Pancreas (tissue), 10 donors: ENCODE measurements at regions not wholly inside any gene's neighbourhood (a gene's known extent, or its start where the extent isn't known, plus 50 kb on each side); places are given as distances from the start of the nearest gene placed in this dataset.

Experiments
- ATAC-seq, 4 donors: fragments of 200-7000 bp; cut with Tn5 transposase; one replicate each; pipeline versions ENCODE4 v1.8.0 to v1.9.1; 2020; ENCODE audit warnings: mild to moderate bottlenecking in 4 of 4, moderate library complexity in 4 of 4
- DNase-seq, 6 donors: peaks; one replicate each; pipeline ENCODE4 v3.0.0-alpha.2; 2020
- FAIRE-seq: peaks from 2 replicates; lab custom pipeline; 2012; peaks lifted over from hg19 to GRCh38; lab: Jason Lieb, UNC
- H3K27ac ChIP-seq, 4 donors: fragments of 200-600 bp; sonication (generic); 1 replicate in 3 of 4; 2 replicates in 1 of 4; pipeline versions ENCODE4 v1.5.0 to v1.8.0; 2020
- H3K27me3 ChIP-seq, 4 donors: fragments of 200-600 bp; one replicate each; pipeline ENCODE4 v1.8.0; 2021
- H3K36me3 ChIP-seq, 3 donors: fragments of 200-600 bp; sonication (generic) in 1 of 3; one replicate each; pipeline versions ENCODE4 v1.5.0 to v1.8.0; 2020 to 2021
- H3K4me1 ChIP-seq, 3 donors: fragments of 200-600 bp; one replicate each; pipeline ENCODE4 v1.8.0; 2021
- H3K4me3 ChIP-seq, 4 donors: fragments of 200-600 bp; sonication (generic) in 2 of 4; one replicate each; pipeline versions ENCODE4 v1.5.0 to v1.8.0; 2020 to 2021
- H3K9me3 ChIP-seq, 4 donors: fragments of 200-600 bp; one replicate each; pipeline ENCODE4 v1.8.0; 2021
- CTCF ChIP-seq, 4 donors: fragments of 200-600 bp; sonication (generic) in 3 of 4; IDR thresholded peaks; one replicate each; pipeline versions ENCODE4 v1.5.0 to v1.8.0; 2021; ENCODE audit warnings: antibody characterized with exemption in 4 of 4
- WGBS, 2 donors: extraction: QIAGEN DNeasy Blood & Tissue Kit; methylation state at CpG; one replicate each; pipeline ENCODE4 v1.1.7; 2013; 5-methylcytosine and 5-hydroxymethylcytosine counted together
- intact Hi-C, 3 donors: fragments of 100-400 bp; cut with DNase I; formaldehyde crosslinking; loops; one replicate each; pipeline versions ENCODE4 v1.11.1 to v1.14.2; 2022
- donor health status: healthy with polysubstance abuse.
- donor health status: DM: no; HTN: no; CAD: no; lungs with moderate emphysema.
- donor health status: DM: no; HTN: no; CAD: no.
- donor health status: control.
- donor health status: control.
- donor health status: Bipolar disorder and iron deficiency.
- donor health status: DM: yes; HTN: yes; CAD: no.
- donor health status: DM: no; HTN: no; CAD: no.
- donor health status: DM: no; HTN: no; CAD: no.
- donor health status: DM: yes; HTN: yes; CAD: no.

GRCh38 chr6:147973806-147974205 lies 368.8 kb upstream of the SASH1 start:
- Histone ChIP-seq H3K4me1 (no peaks in the 10 kb centered on the region), H3K4me3 (no peak overlapping the region), H3K27ac (no peak overlapping the region), H3K36me3 (no peaks in the 10 kb centered on the region), H3K9me3 (no peaks in the 10 kb centered on the region), H3K27me3 (no peaks in the 10 kb centered on the region)
- no peak for DNase-seq
- intact Hi-C loops, result no loop called here
- TF ChIP-seq CTCF (IDR thresholded peaks at IDR 0.05), result no peak
- 67 to 78% methylated on average over 5 of the region's 5 CpGs for WGBS, 2 donors
- no peak for ATAC-seq
- FAIRE-seq, result no peak

- Histone ChIP-seq H3K36me3 (no peaks in the 10 kb centered on the region), H3K4me3 (no peak overlapping the region), H3K9me3 (no peaks in the 10 kb centered on the region), H3K27me3 (no peaks in the 10 kb centered on the region), H3K4me1 (no peaks in the 10 kb centered on the region), H3K27ac (no peak overlapping the region)
- ATAC-seq (peak in 1 of 4 donors; percentile 16), DNase-seq (no peak), FAIRE-seq (no peak)
- 55 to 56% methylated on average over 4 of the region's 4 CpGs for WGBS, 2 donors
- no peak for TF ChIP-seq CTCF (IDR thresholded peaks at IDR 0.05)
- intact Hi-C loops, result no loop called here
Measured at GRCh38 chr6:147974376-147974775, 368.3 kb upstream of the SASH1 start.

GRCh38 chr6:147977851-147978465 lies 364.7 kb upstream of the SASH1 start:
- intact Hi-C loops, result no loop called here
- WGBS, 2 donors, result 66 to 71% methylated on average over 5 of the region's 5 CpGs
- DNase-seq (no peak), FAIRE-seq (no peak), ATAC-seq (no peak)
- H3K27ac ChIP-seq, result no peak overlapping the region
- no peaks in the 10 kb centered on the region for H3K27me3 ChIP-seq
- H3K9me3 ChIP-seq, result no peaks in the 10 kb centered on the region
- H3K4me3 ChIP-seq, result no peak overlapping the region
- TF ChIP-seq CTCF (IDR thresholded peaks at IDR 0.05), result no peak
- no peaks in the 10 kb centered on the region for H3K4me1 ChIP-seq
- no peaks in the 10 kb centered on the region for H3K36me3 ChIP-seq

- Histone ChIP-seq H3K4me1 (no peaks in the 10 kb centered on the region), H3K4me3 (no peak overlapping the region), H3K9me3 (no peaks in the 10 kb centered on the region), H3K27ac (no peak overlapping the region), H3K36me3 (no peaks in the 10 kb centered on the region), H3K27me3 (no peaks in the 10 kb centered on the region)
- no peak for TF ChIP-seq CTCF (IDR thresholded peaks at IDR 0.05)
- 89 to 93% methylated on average over 2 of the region's 2 CpGs for WGBS, 2 donors
- intact Hi-C loops, result no loop called here
- ATAC-seq, result no peak
- FAIRE-seq, result no peak
- no peak for DNase-seq
Measured at GRCh38 chr6:147979966-147980365, 362.7 kb upstream of the SASH1 start.

- TF ChIP-seq CTCF (IDR thresholded peaks at IDR 0.05), result no peak
- Histone ChIP-seq H3K27me3 (no peaks in the 10 kb centered on the region), H3K4me3 (no peak overlapping the region), H3K36me3 (no peaks in the 10 kb centered on the region), H3K4me1 (no peaks in the 10 kb centered on the region), H3K27ac (no peak overlapping the region), H3K9me3 (no peaks in the 10 kb centered on the region)
- WGBS, 2 donors, result 60% methylated on average over 6 of the region's 6 CpGs
- FAIRE-seq (no peak), DNase-seq (no peak), ATAC-seq (no peak)
- intact Hi-C loops, result no loop called here
Measured at GRCh38 chr6:147983581-147984366, 358.9 kb upstream of the SASH1 start.
